Medulla oblongata (tissue), 1 donor: ENCODE measurements at regions not wholly inside any gene's neighbourhood (a gene's known extent, or its start where the extent isn't known, plus 50 kb on each side); places are given as distances from the start of the nearest gene placed in this dataset.
"Not testable (repeated sequence)": the region's sequence is repeated elsewhere in the genome, so short reads cannot be mapped to it uniquely, and the experiment has no call there.

ENCODE experiments used
- DNase-seq: peaks from one replicate; pipeline ENCODE4 v3.0.0-alpha.2; 2015; ENCODE audit errors: extremely low spot score

DNA sequence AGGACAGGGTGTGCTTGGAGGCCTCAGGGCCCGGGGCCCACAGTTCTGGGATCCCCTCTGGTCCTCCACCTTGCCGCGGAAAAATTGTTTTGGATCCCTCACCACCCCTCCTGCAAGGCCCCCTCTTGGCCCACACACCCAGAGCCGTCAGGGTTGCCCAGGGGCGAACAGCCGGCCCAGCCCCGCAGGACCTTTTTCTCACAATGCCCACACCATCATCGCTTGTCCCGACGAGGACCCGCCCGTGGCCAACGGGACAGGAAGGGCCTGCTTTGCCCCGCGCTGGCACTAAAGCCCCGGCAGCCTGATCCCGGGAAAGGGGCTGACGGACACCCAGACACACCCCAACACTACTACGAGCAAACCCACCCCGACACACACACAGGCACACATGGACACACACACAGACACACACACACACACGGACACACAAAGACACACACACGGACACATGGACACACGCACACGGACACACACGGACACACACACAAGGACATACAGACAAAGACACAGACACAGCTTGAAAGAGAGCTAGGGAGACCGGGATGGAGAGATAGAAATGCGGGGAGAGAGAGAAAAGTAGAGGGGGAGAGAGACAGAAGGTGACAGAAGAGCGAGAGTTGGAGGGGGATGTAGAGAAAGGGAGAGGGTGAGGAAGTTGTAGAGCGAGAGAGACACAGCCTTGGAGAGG, 1493.5 kb upstream of the DEFB115 start:
- no peak for DNase-seq

DNA sequence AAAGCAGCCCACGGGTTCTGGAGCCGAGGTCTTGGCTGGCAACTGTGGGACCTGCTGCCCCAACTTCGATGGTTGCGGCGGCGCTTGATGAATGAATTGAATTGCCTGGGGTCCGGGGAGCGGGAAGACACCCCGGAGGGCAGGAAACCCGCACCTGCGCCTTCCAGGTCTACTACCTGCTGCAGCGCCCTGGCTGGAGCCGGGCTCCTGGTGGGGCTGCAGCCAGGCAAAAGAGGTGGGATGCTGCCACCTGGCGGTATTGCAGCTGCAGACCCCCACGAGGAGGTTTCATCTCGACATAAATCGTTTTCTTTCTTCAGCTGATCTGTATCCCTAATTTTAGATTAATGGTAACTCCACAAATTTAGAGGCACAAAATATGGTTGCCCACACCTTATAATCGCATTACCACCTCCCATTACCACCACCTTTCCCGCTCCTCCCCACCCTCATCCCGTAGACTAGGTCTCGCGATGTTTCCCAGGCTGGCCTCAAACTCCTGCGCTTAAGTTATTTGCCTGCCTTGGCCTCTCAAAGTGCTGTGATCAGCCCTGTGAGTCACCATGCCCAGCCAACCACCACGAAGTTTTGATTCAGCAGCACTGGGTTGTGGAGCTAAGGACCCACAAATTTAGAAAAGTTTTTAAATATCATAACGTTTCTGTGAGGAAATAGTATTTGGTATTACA, 1492.4 kb upstream of the DEFB115 start:
- not testable (repeated sequence) for DNase-seq

DNA sequence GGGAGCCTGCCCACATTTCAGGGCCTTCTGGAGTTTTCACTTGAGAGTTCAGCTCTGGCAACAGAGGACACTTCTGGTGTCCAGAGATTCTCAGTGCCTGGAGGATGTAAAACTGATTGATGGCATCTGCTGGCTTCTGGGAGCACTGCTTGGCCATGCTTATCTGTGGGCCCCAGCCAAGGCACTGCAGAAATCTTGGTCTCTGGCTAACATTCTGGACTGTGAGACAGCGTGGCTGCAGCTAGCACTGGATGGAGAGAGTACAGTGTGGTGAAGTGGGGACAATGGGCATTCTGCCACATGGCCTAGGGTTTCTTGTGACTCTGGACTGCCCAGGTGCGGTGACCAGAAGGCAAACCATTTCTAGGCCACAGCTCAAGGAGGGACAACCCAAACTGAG, 1479.4 kb upstream of the DEFB115 start:
- not testable (repeated sequence) for DNase-seq

DNA sequence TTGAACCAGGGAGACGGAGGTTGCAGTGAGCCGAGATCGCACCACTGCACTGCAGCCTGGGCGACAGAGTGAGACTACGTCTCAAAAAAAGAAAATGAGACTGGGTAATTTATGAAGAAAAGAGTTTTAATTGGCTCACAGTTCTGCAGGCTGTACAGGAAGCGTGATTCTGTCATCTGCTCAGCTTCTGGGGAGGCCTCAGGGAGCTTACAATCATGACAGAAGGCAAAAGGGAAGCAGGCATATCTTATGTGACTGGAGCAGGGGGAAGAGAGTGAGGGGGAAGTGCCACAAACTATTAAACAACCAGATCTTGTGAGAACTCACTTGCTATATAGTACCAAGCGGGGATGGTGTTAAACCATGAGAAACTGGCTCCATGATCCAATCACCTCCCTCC, 1476.2 kb upstream of the DEFB115 start:
- not testable (repeated sequence) for DNase-seq

DNA sequence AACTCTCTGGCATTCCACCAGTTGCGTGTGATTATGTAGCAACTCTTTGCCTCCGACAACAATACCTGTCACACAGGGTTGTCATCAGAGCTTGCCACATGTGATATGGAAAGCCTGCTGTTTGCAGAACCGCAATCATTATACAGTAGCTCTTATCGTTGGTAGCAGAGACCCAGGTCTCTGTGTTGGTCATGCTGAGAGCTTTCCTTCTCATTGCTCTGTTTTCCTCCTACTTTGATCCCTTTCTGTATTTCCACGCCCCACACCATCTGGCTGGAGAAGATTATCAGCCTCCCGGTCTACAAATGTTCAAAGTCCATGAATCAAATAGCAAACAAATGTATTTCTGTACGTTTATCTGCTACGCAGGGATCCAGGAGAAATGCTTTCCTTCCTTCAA, 1475.6 kb upstream of the DEFB115 start:
- DNase-seq = not testable (repeated sequence)

DNA sequence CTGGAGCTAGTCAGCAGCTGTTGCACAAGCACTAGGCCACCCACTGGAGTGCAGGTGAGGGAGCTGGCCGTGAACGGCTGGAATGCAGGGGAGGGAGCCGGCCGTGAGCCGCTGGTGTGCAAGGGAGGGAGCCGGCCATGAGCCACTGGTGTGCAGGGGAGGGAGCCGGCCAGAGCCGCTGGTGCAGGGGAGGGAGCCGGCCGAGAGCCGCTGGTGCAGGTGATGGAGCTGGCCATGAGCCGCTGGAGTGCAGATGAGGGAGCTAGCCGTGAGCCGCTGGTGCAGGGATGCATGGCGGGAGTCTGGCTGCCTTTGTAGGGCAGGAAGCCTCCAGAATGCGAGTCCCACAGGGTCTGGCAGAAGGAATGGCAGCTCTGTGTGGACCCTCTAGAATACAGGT, 1470.0 kb upstream of the DEFB115 start:
- DNase-seq = not testable (repeated sequence)

DNA sequence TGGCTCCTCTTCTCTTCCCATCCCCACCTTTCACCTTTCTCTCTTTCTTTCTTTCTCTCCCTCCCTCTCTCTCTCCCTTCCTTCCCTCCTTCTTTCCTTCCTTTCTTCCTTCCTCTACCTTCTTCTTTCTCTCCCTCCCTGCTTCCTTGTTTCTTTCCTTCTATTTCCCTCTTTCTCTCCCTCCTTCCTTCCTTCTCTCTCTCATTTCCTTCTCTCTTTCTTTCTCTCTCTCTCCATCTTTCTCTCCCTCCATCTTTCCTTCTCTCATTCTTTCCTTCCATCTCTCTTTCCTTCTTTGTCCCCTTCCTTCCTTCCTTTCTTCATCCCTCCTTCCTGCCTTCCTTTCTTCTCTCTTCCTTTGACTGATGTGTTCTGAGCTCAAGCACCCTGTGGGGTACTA, 1467.0 kb upstream of the DEFB115 start:
- no peak for DNase-seq

DNA sequence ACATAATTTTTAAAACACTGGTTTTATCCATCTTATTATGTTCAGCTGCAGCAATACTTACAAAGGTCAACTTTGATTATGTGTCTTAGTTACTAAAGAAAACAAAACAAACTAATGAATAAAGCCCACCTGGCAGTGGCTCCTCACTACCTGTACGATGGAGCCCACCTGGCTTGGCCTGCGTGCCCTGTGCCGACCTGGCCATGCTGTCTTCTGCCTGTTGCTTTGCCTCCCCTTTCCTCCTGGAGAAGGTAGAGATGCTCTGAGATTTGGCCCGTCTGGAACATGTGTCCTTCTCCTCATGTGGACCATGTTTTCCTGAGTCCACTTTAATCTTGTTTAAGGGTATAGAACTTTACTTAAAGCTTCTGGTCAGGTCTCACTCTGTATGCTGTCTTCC, 1426.0 kb upstream of the DEFB115 start:
- not testable (repeated sequence) for DNase-seq

DNA sequence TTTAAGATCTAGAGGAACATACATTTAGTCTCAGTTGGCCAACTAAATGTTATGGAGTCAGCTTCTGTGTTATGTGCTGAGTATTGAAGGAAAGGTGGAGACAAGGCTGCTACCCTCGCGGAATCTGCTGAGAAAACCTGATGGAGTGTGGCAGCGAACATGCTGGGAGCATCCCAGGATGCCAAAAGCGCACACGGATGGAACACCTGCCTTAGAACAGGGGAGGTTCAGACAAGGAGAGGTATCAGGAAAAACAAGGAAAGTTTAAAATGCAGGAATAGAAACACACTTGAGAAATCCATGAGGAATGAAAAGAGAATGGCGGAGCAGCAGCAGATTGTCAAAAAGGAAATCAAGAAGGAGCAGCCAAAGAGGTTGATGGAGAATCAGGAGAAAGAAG, 1389.5 kb upstream of the DEFB115 start:
- DNase-seq = not testable (repeated sequence)

DNA sequence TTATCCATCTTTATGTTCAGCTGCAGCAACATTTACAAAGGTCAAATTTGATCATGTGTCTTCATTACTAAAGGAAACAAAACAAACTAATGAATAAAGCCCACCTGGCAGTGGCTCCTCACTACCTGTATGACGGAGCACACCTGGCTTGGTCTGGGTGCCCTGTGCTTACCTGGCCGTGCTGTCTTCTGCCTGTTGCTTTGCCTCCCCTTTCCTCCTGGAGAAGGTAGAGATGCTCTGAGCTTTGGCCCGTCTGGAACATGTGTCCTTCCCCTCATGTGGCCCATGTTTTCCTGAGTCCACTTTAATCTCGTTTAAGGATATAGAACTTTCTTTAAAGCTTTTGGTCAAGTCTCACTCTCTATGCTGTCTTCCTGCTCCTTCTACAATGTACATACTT, 1388.8 kb upstream of the DEFB115 start:
- DNase-seq = not testable (repeated sequence)

DNA sequence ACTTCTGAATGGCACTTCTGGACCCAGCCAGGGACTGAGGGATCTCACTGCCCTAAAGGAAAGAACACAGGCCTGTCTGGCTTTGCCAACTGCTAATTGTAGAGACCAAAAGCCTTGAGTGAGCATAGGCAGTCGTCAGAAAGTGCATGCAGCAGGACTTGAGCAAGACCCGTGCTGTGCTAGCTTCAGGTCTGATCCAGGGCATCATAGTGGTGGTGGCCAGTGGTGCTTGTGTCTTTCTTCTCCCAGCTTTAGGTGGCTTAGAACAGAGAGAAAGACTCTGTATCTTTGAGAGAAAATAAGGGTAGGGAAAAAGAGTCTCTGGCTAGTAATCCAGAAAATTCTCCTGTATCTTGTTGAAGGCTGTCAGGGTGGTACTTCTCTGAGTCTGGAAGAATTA, 1385.6 kb upstream of the DEFB115 start:
- not testable (repeated sequence) for DNase-seq

DNA sequence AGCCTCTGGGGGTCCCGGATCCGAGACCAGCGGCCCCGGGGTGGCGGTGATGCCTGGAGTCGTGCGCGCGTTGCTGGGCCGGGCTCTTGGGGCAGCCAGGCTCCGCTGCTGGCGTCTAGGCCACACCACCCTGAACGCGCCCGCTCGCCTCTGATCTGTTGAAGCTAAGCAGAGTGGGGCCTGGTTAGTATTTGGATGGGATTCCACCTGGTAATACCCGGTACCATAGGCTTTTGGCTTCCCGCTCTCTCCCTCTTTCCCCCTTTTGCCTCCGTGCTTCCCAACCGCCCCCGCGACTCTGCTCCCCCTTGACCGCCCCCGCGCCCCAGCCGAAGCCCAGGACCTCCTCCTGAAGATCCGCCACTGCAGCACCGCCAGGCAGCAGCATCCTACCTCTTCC, 1383.5 kb upstream of the DEFB115 start:
- no peak for DNase-seq

DNA sequence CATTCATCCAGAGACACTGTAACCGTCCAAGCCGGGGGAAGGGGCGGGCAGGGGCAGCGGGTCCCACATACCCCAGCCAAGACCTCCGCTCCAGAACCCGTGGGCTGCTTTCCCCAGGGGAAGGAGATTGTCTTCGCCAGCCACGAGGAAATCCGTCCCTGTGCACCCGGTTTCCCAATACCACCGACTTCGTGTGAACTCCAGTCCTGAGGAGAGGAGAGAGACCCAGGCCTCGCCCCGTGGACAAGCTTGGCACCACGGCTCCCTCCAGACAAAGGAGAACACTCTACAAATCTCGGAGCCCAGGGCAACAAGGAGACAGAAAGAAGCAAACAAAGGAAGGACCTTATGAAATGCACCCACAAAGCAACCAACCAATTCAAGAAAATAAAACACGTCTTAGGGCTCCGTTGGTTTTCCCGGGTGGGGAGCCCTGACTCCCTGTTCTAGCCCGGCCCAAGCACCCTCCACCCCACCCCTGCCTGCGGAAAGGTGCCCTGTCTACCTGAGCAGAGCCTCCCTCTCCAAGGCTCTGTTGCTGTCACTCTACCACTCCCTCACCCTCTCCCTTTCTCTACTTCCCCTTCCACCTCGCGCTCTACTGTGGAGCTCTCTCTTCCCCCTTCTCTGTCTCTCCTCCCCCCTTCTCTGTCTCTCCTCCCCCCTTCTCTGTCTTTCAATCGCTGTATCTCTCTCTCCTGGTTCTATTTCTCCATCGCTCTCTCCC, 1382.8 kb upstream of the DEFB115 start:
- no peak for DNase-seq

DNA sequence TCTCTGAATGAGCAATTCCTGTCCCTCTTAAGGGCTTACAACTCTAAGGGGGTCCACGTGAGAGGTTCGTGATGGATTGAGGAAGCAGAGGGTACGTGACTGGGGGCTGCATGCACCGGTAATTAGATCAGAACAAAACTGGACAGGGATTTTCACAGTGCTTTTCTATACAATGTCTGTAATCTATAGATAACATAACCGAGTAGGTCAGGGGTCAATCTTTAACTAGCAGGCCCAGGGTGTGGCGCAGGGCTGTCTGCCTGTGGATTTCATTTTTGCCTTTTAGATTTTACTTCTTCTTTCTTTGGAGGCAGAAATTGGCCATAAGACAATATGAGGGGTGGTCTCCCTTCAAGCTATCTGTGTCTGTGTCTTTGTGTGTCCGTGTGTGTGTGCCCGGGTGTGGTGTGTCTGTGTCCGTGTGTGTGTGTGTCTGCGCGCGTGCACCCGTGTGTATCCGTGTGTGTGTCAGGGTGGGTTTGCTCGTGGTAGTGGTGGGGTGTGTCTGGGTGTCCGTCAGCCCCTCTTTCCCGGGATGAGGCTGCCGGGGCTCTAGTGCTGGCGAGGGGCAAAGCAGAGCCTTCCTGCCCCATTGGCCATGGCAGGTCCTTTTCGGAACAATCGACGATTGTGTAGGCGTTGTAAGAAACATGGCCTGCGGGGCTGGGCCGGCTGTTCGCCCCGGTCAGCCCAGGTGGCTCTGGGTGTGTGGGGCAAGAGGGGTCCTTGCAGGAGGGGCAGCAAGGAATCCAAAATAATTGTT, 1382.0 kb upstream of the DEFB115 start:
- DNase-seq = not testable (repeated sequence)

DNA sequence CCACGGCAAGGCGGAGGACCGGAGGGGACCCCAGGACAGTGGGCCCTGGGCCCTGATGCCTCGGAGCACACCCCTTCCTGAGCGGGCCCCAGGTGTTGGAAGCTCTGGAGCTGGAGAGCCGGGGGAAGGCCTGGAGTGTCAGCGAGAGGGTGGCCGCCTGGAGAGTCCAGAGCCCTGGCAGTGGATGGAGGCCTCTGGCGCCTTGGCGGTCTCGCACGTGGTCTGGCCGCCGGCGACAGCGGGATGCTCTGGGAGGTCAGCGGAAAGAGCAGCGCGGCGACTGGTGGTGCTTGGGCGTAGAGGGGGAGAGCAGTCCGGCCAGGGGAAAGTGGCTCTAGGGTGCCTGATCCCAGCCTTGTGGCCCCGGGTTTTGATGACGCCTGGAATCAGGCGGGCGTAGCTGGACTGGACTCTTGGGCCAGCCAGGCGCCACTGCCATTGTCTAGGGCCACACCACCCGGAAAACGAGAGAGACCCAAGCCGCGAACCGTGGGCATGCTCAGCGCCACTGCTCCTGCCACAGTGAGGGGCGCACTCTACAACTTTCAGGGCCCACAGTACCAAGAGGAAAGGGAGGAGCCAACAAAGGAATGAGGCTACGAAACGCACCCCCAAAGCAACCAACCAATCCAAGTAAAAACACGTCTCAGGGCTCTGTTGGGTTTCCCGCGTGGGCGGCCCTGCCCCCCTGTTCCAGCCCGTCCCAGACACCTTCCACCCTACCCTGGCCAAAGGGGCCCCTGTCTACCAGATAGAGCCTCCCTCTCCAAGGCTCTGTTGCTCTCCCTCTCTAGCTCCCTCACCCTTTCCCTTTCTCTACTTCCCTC, 1381.2 kb upstream of the DEFB115 start:
- DNase-seq = not testable (repeated sequence)

DNA sequence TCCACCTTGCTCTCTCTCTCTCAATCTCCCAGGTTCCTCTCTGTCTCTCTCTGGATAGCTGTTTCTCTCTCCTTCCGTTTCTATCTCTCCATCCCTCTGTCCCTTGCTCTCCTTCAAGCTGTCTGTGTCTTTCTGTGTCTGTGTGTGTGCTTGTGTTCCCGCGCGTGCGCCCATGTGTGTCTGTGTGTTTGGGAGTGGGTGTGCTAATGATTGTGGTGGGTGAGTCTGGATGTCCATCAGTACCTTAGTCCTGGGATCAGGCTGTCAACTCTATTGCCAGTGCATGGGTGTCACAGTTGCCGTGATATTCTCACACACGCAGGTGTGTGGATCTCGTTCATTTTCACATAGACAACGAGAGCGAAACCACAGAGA, 1380.6 kb upstream of the DEFB115 start:
- no peak for DNase-seq

DNA sequence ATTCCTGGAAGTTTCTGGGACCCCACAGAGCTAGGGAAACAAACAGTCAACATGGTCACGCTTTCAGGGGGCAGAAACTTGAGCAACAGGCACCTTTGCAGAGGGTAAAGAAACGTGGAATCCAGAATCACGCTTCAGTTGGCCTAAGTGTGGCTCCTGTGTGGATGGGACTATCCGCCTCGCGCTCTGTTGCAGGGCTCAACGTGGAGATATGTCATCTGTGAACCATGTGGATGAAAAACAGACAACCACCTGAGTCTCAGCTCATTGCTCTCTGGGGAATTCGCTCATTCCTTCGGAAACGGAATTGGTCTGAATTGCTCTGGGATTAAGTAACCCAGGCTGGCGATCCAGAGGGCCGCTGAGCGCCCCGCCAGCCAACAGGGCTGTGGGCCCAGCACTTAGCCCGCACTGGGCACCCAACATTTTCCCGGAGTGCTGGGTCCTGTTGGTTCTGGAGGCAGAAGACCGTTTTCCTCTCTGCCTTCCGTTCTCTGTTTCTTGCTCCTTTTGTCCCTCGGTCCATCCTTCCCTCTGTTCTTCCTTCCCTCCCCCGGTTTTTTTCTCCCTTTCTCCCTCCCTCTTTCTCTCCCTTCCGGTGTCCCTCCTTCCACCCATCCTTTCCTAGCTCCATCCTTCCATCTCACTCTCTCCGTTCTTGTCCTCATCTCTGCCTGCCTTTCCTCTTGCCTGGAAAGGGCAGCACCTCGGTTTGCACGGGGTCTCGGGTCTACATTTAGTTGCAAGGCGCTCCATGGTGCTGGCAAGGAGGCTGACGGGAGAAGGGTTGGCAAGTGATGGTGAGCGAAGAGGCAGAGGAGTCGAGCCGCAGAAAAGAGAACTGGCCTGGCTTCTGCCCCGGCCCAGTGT, 1379.8 kb upstream of the DEFB115 start:
- not testable (repeated sequence) for DNase-seq

DNA sequence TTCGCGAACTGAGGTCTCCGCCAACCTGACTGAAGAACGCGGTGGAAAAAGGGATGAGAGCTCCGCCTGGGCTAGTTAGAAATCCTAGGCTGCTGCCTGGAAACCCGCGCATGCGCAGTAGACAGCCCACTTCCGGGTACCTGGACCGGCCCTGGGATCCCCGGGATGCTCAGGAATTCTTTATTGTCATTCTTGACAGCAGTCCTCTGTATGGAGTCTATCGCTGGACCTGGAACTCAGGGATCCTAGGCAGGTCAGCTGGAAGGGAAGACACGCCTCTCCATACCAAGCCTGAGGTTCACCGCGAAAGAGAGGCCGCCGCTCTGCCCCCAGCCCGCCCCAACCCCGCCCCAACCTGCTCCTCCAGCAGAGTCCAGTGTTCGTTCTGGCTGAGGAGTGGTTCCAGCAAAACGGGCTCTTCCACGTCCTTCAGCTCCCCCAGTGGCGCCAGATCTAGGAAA, 1379.2 kb upstream of the DEFB115 start:
- DNase-seq = peak; percentile 17

DNA sequence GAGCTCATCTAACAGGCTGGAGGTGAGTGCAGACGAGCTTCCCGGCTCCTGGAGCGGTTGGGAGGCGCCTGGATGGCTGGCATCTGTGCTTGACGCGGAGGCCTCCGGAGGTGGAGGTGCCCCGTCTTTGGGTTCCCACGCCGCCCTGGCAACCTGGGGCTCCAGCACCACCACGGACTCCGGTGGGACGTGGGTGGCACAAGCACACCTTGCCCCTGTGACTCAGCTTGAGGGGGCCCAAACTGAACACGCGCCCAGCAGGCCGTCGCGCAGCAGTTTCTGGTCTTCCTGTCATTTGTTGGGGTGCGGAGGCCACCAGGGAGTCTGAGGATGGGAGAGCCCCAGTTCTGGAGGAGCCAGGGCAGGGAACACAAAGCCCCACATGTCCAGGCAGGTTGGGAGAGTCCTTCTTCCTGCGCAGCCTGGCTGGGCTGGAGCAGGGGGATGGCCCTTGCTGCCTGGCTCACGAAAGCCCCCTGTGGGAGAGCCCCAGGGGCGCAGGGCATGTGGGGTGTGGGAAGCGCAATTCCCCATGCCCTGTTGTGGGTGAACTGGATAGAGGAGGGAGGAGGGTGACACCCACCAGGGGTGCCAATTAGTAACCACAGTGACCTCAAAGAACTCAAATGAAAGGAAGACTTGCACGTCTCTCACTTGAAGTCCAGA, 1378.6 kb upstream of the DEFB115 start:
- DNase-seq = no peak

DNA sequence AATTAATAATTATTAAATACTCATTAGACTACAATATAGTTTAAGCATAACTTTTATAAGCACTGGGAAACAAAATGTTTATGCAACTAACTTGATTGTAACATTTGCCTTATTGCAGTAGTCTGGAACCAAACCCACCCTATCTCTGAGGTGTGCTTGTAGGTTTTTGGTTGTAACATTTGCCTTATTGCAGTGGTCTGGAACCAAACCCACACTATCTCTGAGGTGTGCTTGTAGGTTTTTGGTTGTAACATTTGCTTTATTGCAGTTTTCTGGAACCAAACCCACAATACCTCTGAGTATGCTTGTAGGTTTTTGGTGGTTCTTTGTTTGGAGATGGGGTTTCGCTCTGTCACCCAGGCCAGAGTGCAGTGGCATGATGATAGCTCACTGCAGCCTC, 1376.4 kb upstream of the DEFB115 start:
- peak; percentile 40 for DNase-seq
